IMR-90 (cell line): ENCODE measurements at regions not wholly inside any gene's neighbourhood (a gene's known extent, or its start where the extent isn't known, plus 50 kb on each side); places are given as distances from the start of the nearest gene placed in this dataset.

Experiments used
- ATAC-seq: fragments of 200-7000 bp; cut with Tn5 transposase; 2 replicates; pipeline ENCODE4 v1.9.1; 2020; ENCODE audit warnings: low read depth, mild to moderate bottlenecking, moderate library complexity
- BruUV-seq: library from RNA; stranded (reverse); fragments of 400-500 nt; replicated peaks from 2 replicates; lab custom pipeline; 2021; lab: Mats Ljungman, UMichigan
- CTCF ChIA-PET: fragments of 300-600 bp; formaldehyde crosslinking; extraction: SDS; loops from one replicate; lab custom pipeline; 2021; ENCODE audit warnings: antibody characterized with exemption; lab: Yijun Ruan, JAX
- POLR2A ChIA-PET: fragments of 300-600 bp; sonication (Branson Sonifier 250); formaldehyde crosslinking; loops from one replicate; lab custom pipeline; 2022; ENCODE audit warnings: antibody characterized with exemption; ENCODE audit not compliant: unreplicated experiment; lab: Charles Lee
- DNase-seq: peaks from one replicate; pipeline ENCODE4 v3.0.0; 2013
- H2AFZ ChIP-seq: replicated peaks from 2 replicates; pipeline ENCODE3; 2013; ENCODE audit warnings: low read length, mild to moderate bottlenecking; ENCODE audit not compliant: poor library complexity
- H2AK5ac ChIP-seq: 2 replicates; pipeline ENCODE4 v1.6.1; 2013; ENCODE audit warnings: low read depth, low read length, inconsistent platforms
- H2AK9ac ChIP-seq: replicated peaks from 2 replicates; pipeline ENCODE3; 2013; ENCODE audit warnings: mild to moderate bottlenecking, low read depth, low read length, moderate library complexity; ENCODE audit not compliant: poor library complexity
- H2BK120ac ChIP-seq: 2 replicates; pipeline ENCODE4 v1.6.1; 2013; ENCODE audit warnings: low read depth, low read length, inconsistent platforms
- H2BK15ac ChIP-seq: 3 replicates; pipeline ENCODE4 v1.6.1; 2013; ENCODE audit warnings: low read depth, low read length, inconsistent platforms
- H2BK20ac ChIP-seq: 2 replicates; pipeline ENCODE4 v1.6.1; 2013; ENCODE audit warnings: low read depth, mild to moderate bottlenecking, inconsistent platforms, low read length, moderate library complexity
- H2BK5ac ChIP-seq: 2 replicates; pipeline ENCODE4 v1.6.1; 2013; ENCODE audit warnings: mild to moderate bottlenecking, low read depth, low read length, inconsistent platforms; ENCODE audit not compliant: poor library complexity, severe bottlenecking
- H3K14ac ChIP-seq: replicated peaks from 2 replicates; pipeline ENCODE4 v1.6.1; 2013; ENCODE audit warnings: low read depth, low read length, inconsistent platforms
- H3K18ac ChIP-seq: 2 replicates; pipeline ENCODE4 v1.6.1; 2013; ENCODE audit warnings: low read depth, low read length, control low read depth
- H3K23ac ChIP-seq: 2 replicates; pipeline ENCODE4 v1.6.1; 2013; ENCODE audit warnings: low read depth, low read length, inconsistent platforms
- H3K27ac ChIP-seq: 2 replicates; pipeline ENCODE4 v1.5.1; 2013; ENCODE audit warnings: mild to moderate bottlenecking, control low read depth, low read length; ENCODE audit not compliant: insufficient read depth
- H3K27me3 ChIP-seq: 2 replicates; pipeline ENCODE4 v1.6.1; 2013; ENCODE audit warnings: low read length; ENCODE audit not compliant: control insufficient read depth, insufficient read depth
- H3K36me3 ChIP-seq: 2 replicates; pipeline ENCODE4 v1.6.1; 2013; ENCODE audit warnings: low read length, mixed read lengths; ENCODE audit not compliant: control insufficient read depth, insufficient read depth
- H3K4ac ChIP-seq: 2 replicates; pipeline ENCODE4 v1.6.1; 2013; ENCODE audit warnings: low read depth, low read length, inconsistent platforms
- H3K4me1 ChIP-seq: 2 replicates; pipeline ENCODE4 v1.6.1; 2013; ENCODE audit warnings: low read length, mixed read lengths; ENCODE audit not compliant: control insufficient read depth, insufficient read depth
- H3K4me2 ChIP-seq: 2 replicates; pipeline ENCODE4 v1.6.1; 2013; ENCODE audit warnings: low read depth, mild to moderate bottlenecking, control low read depth, low read length, moderate library complexity
- H3K4me3 ChIP-seq: 2 replicates; pipeline ENCODE4 v1.5.1; 2013; ENCODE audit warnings: low read depth, mild to moderate bottlenecking, control low read depth, low read length, moderate library complexity; ENCODE audit not compliant: insufficient read depth
- H3K56ac ChIP-seq: 2 replicates; pipeline ENCODE4 v1.6.1; 2013; ENCODE audit warnings: low read length, inconsistent platforms; ENCODE audit not compliant: insufficient read depth; ENCODE audit errors: extremely low read depth
- H3K79me1 ChIP-seq, 2 experiments: 2 replicates each; pipeline ENCODE4 v1.6.1; 2013; ENCODE audit warnings: low read length in 2 of 2, inconsistent platforms in 1 of 2, low read depth in 1 of 2
- H3K9ac ChIP-seq: 2 replicates; pipeline ENCODE4 v1.6.1; 2013; ENCODE audit warnings: low read depth, low read length, control low read depth
- H3K9me1 ChIP-seq: 2 replicates; pipeline ENCODE4 v1.6.1; 2013; ENCODE audit warnings: low read length, inconsistent platforms; ENCODE audit not compliant: insufficient read depth
- H3K9me3 ChIP-seq: 2 replicates; pipeline ENCODE4 v1.6.1; 2013; ENCODE audit warnings: low read length; ENCODE audit not compliant: control insufficient read depth, insufficient read depth
- H4K20me1 ChIP-seq: 2 replicates; pipeline ENCODE4 v1.6.1; 2013; ENCODE audit warnings: low read length, inconsistent platforms; ENCODE audit not compliant: insufficient read depth
- H4K5ac ChIP-seq: 2 replicates; pipeline ENCODE4 v1.6.1; 2013; ENCODE audit warnings: mild to moderate bottlenecking, low read depth, low read length, control low read depth
- H4K8ac ChIP-seq, 2 experiments: 2 replicates each; pipeline ENCODE4 v1.6.1; 2013; ENCODE audit warnings: low read depth in 2 of 2, low read length in 2 of 2, control low read depth in 1 of 2, inconsistent platforms in 1 of 2
- H4K91ac ChIP-seq: 2 replicates; pipeline ENCODE4 v1.6.1; 2013; ENCODE audit warnings: low read depth, low read length, inconsistent platforms; ENCODE audit not compliant: insufficient read depth
- BHLHE40 ChIP-seq: fragments of 150-350 bp; IDR thresholded peaks from 2 replicates; pipeline ENCODE4 v1.6.1; 2016; ENCODE audit warnings: mild to moderate bottlenecking, low read depth, low read length
- CEBPB ChIP-seq: IDR thresholded peaks from 2 replicates; pipeline ENCODE4 v1.6.1; 2012; ENCODE audit warnings: low read depth, low read length, improper control_type of control experiment
- CHD1 ChIP-seq: IDR thresholded peaks from 2 replicates; pipeline ENCODE4 v1.6.1; 2012; ENCODE audit warnings: low read depth, low read length, improper control_type of control experiment
- FOS ChIP-seq: fragments of 150-350 bp; IDR thresholded peaks from 2 replicates; pipeline ENCODE4 v1.6.1; 2016; ENCODE audit warnings: low read depth, low read length
- MAFK ChIP-seq: IDR thresholded peaks from 2 replicates; pipeline ENCODE4 v1.6.1; 2012; ENCODE audit warnings: low read depth, low read length, improper control_type of control experiment
- MAZ ChIP-seq: IDR thresholded peaks from 2 replicates; pipeline ENCODE4 v1.6.1; 2012; ENCODE audit warnings: low read depth, mild to moderate bottlenecking, low read length, improper control_type of control experiment, moderate library complexity, borderline replicate concordance
- MXI1 ChIP-seq: IDR thresholded peaks from 2 replicates; pipeline ENCODE4 v1.6.1; 2012; ENCODE audit warnings: low read depth, mild to moderate bottlenecking, low read length, moderate library complexity, borderline replicate concordance
- NFE2L2 ChIP-seq: fragments of 150-350 bp; IDR thresholded peaks from 2 replicates; pipeline ENCODE4 v1.6.1; 2016; ENCODE audit warnings: low read depth, mild to moderate bottlenecking, low read length
- RAD21 ChIP-seq: IDR thresholded peaks from 2 replicates; pipeline ENCODE4 v1.6.1; 2012; ENCODE audit warnings: low read length, improper control_type of control experiment
- RCOR1 ChIP-seq: IDR thresholded peaks from 2 replicates; pipeline ENCODE4 v1.6.1; 2012; ENCODE audit warnings: mild to moderate bottlenecking, low read length, improper control_type of control experiment; ENCODE audit not compliant: insufficient replicate concordance
- RFX5 ChIP-seq: IDR thresholded peaks from 2 replicates; pipeline ENCODE4 v1.8.0; 2012; ENCODE audit warnings: low read depth, mild to moderate bottlenecking, low read length, moderate library complexity
- SMC3 ChIP-seq: fragments of 150-350 bp; IDR thresholded peaks from 2 replicates; pipeline ENCODE4 v1.6.1; 2016; ENCODE audit warnings: low read depth, mild to moderate bottlenecking, antibody characterized with exemption, low read length, moderate library complexity
- WGBS, 2 experiments: methylation state at CpG; one replicate each; pipeline versions ENCODE4 v1.1.5 to v1.1.7; 2013; ENCODE audit warnings: missing lambda C conversion rate in 2 of 2; ENCODE audit not compliant: insufficient read length in 1 of 2; ENCODE audit errors: extremely low coverage in 2 of 2; 5-methylcytosine and 5-hydroxymethylcytosine counted together
- dilution Hi-C: fragments of 300-500 bp; cut with HindIII; formaldehyde crosslinking; loops from one replicate; pipeline ENCODE4 v1.14.3; 2018; ENCODE audit warnings: low sequenced_read_pairs; ENCODE audit not compliant: unreplicated experiment
- in situ Hi-C: fragments of 300-500 bp; cut with MboI; formaldehyde crosslinking; loops from 3 replicates; pipeline ENCODE4 v1.14.3; 2019; ENCODE audit warnings: low sequenced_read_pairs, inconsistent platforms, mixed read lengths
- intact Hi-C: fragments of 100-400 bp; cut with micrococcal nuclease; formaldehyde crosslinking; loops from 2 replicates; pipeline ENCODE4 v1.10.0; 2022
- TF ChIP-seq, protein P1 (sequence below): fragments of 150-350 bp; IDR thresholded peaks from 2 replicates; pipeline ENCODE4 v1.6.1; 2016; ENCODE audit warnings: low read depth, mild to moderate bottlenecking, low read length, moderate library complexity, borderline replicate concordance
- TF ChIP-seq, protein P2 (sequence below): conservative IDR thresholded peaks from 2 replicates; pipeline ENCODE4 v1.5.1; 2012; ENCODE audit warnings: mild to moderate bottlenecking, low read depth, low read length, improper control_type of control experiment
- TF ChIP-seq, protein P3 (sequence below): fragments of 150-350 bp; IDR thresholded peaks from 2 replicates; pipeline ENCODE4 v1.6.1; 2017; ENCODE audit warnings: mild to moderate bottlenecking, antibody characterized with exemption, low read length, low read depth

DNA sequence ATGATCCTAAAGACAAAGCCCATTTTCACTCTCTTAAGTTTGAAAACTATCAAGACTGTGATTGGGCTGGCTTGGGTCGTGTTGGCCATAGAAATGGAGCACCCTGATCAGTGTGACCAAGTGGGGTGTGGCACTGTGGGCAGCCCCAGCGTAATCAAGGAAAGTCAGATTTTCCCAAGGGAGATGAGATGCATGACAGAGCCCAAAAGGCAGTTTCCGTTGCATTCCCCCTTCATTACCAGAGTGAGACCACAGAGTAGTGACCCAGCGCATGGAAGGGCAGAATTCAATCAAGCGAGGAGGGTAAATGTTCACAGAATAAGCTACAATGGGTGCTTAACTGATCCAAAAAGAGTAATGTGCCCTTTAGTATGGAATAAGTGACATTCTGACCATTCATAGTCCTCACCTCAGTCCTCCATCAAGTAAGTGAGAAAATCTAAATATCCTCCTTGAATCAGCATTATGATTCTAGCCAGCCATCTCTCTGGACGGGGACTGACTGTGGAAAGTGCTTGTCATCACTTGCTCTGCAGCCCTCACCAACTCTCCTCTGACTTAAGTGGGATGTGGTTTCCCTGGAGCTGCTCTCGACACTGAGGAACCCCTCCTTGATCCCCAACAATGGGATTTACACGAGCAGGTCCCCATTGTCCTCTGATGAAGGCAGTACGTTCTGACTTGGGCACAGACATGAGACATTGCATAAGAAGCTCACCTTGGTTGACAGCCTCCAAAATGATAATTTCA, 430.5 kb downstream of the OCA2 start:
- H3K79me1 ChIP-seq = no peaks in the 10 kb centered on the region
- peaks cover 25% of the 10 kb centered on the region for H3K9me3 ChIP-seq
- H3K27ac ChIP-seq = no peak overlapping the region
- H2BK120ac ChIP-seq = no peak overlapping the region
- BruUV-seq = no TSS peak
- no peak overlapping the region for H4K8ac ChIP-seq
- ChIA-PET CTCF (no interaction called here), POLR2A (no interaction called here)
- dilution Hi-C loops (no loop called here), in situ Hi-C loops (no loop called here), intact Hi-C loops (no loop called here)
- no peaks in the 10 kb centered on the region for H3K36me3 ChIP-seq
- H3K4ac ChIP-seq = no peak overlapping the region
- H2BK15ac ChIP-seq = no peak overlapping the region
- H3K4me3 ChIP-seq = no peak overlapping the region
- WGBS, 2 experiments = 38% methylated on average over 2 of the region's 9 CpGs; no CpG with 5 or more reads in 1 of the 2 experiments
- no peak overlapping the region for H2AFZ ChIP-seq
- H4K5ac ChIP-seq = no peak overlapping the region
- H3K27me3 ChIP-seq = no peaks in the 10 kb centered on the region
- H2AK5ac ChIP-seq = no peak overlapping the region
- H2BK20ac ChIP-seq = no peak overlapping the region
- ATAC-seq = no peak
- no peaks in the 10 kb centered on the region for H4K20me1 ChIP-seq
- no peak overlapping the region for H3K14ac ChIP-seq
- no peak for TF ChIP-seq CEBPB
- TF ChIP-seq, protein P1, sequence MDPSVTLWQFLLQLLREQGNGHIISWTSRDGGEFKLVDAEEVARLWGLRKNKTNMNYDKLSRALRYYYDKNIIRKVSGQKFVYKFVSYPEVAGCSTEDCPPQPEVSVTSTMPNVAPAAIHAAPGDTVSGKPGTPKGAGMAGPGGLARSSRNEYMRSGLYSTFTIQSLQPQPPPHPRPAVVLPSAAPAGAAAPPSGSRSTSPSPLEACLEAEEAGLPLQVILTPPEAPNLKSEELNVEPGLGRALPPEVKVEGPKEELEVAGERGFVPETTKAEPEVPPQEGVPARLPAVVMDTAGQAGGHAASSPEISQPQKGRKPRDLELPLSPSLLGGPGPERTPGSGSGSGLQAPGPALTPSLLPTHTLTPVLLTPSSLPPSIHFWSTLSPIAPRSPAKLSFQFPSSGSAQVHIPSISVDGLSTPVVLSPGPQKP = no peak
- no peak for TF ChIP-seq RAD21
- TF ChIP-seq SMC3 = no peak
- TF ChIP-seq, protein P2, sequence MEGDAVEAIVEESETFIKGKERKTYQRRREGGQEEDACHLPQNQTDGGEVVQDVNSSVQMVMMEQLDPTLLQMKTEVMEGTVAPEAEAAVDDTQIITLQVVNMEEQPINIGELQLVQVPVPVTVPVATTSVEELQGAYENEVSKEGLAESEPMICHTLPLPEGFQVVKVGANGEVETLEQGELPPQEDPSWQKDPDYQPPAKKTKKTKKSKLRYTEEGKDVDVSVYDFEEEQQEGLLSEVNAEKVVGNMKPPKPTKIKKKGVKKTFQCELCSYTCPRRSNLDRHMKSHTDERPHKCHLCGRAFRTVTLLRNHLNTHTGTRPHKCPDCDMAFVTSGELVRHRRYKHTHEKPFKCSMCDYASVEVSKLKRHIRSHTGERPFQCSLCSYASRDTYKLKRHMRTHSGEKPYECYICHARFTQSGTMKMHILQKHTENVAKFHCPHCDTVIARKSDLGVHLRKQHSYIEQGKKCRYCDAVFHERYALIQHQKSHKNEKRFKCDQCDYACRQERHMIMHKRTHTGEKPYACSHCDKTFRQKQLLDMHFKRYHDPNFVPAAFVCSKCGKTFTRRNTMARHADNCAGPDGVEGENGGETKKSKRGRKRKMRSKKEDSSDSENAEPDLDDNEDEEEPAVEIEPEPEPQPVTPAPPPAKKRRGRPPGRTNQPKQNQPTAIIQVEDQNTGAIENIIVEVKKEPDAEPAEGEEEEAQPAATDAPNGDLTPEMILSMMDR = no peak
- TF ChIP-seq CHD1 = no peak
- TF ChIP-seq FOS = no peak
- TF ChIP-seq, protein P3, sequence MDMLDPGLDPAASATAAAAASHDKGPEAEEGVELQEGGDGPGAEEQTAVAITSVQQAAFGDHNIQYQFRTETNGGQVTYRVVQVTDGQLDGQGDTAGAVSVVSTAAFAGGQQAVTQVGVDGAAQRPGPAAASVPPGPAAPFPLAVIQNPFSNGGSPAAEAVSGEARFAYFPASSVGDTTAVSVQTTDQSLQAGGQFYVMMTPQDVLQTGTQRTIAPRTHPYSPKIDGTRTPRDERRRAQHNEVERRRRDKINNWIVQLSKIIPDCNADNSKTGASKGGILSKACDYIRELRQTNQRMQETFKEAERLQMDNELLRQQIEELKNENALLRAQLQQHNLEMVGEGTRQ = no peak
- TF ChIP-seq BHLHE40 = no peak
- no peak for TF ChIP-seq NFE2L2
- no peak for TF ChIP-seq MAZ
- TF ChIP-seq MAFK = no peak
- no peak for TF ChIP-seq MXI1
- TF ChIP-seq RFX5 = no peak
- no peak for TF ChIP-seq RCOR1
- H3K9me1 ChIP-seq = no peaks in the 10 kb centered on the region
- H3K9ac ChIP-seq = no peak overlapping the region
- H4K91ac ChIP-seq = no peak overlapping the region
- H2BK5ac ChIP-seq = no peak overlapping the region
- H3K56ac ChIP-seq = no peak overlapping the region
- H3K4me1 ChIP-seq = no peaks in the 10 kb centered on the region
- no peak overlapping the region for H3K4me2 ChIP-seq
- no peak overlapping the region for H2AK9ac ChIP-seq
- H3K18ac ChIP-seq = no peak overlapping the region
- no peak overlapping the region for H3K23ac ChIP-seq
- DNase-seq = no peak
